SU-DHL-6 (cell line): ENCODE measurements at regions not wholly inside any gene's neighbourhood (a gene's known extent, or its start where the extent isn't known, plus 50 kb on each side); places are given as distances from the start of the nearest gene placed in this dataset.

ENCODE experiments used
- H2AFZ ChIP-seq: fragments of 200-600 bp; sonication (generic); 2 replicates; pipeline ENCODE4 v1.6.1; 2014; ENCODE audit warnings: low read depth, mild to moderate bottlenecking, moderate library complexity, mixed read lengths, antibody characterized with exemption, low read length; ENCODE audit not compliant: severe bottlenecking
- H3F3A ChIP-seq: fragments of 200-600 bp; shearing (Covaris generic); 2 replicates; pipeline ENCODE4 v1.6.0; 2016; ENCODE audit warnings: antibody characterized with exemption, mild to moderate bottlenecking; ENCODE audit not compliant: insufficient read depth
- H3K27ac ChIP-seq: fragments of 200-600 bp; sonication (generic); 2 replicates; pipeline ENCODE4 v1.5.1; 2016; ENCODE audit warnings: low read depth, mild to moderate bottlenecking, low read length, moderate library complexity, mixed read lengths
- H3K27me3 ChIP-seq: fragments of 200-600 bp; sonication (generic), shearing (Covaris generic); 2 replicates; pipeline ENCODE4 v1.6.0; 2014; ENCODE audit warnings: mild to moderate bottlenecking, low read length
- H3K36me3 ChIP-seq: fragments of 200-600 bp; sonication (generic); 2 replicates; pipeline ENCODE4 v1.6.1; 2014; ENCODE audit warnings: mild to moderate bottlenecking, low read length, mixed read lengths
- H3K4me2 ChIP-seq: fragments of 300-600, 200-600 bp; shearing (Covaris generic), sonication (generic); 2 replicates; pipeline ENCODE4 v1.6.0; 2014; ENCODE audit warnings: low read length, low read depth, mild to moderate bottlenecking; ENCODE audit not compliant: poor library complexity, severe bottlenecking
- H3K4me3 ChIP-seq: fragments of 200-600 bp; sonication (generic); 2 replicates; pipeline ENCODE4 v1.5.1; 2014; ENCODE audit warnings: antibody characterized with exemption, low read length, mild to moderate bottlenecking, mixed read lengths; ENCODE audit not compliant: insufficient read depth, poor library complexity, severe bottlenecking
- H3K79me2 ChIP-seq: fragments of 200-600 bp; sonication (generic); 2 replicates; pipeline ENCODE4 v1.6.1; 2014; ENCODE audit warnings: mild to moderate bottlenecking, low read length, moderate library complexity; ENCODE audit not compliant: insufficient read depth
- H3K9ac ChIP-seq: fragments of 200-600 bp; sonication (generic); 2 replicates; pipeline ENCODE4 v1.7.0; 2014; ENCODE audit warnings: mild to moderate bottlenecking, low read length
- H3K9me2 ChIP-seq: fragments of 200-600 bp; sonication (generic); replicated peaks from 2 replicates; pipeline ENCODE4 v1.6.1; 2014; ENCODE audit warnings: low read length; ENCODE audit not compliant: insufficient read depth
- H3K9me3 ChIP-seq: fragments of 200-600 bp; sonication (generic); 2 replicates; pipeline ENCODE4 v1.6.1; 2014; ENCODE audit warnings: low read length, mixed read lengths; ENCODE audit not compliant: insufficient read depth
- H4K20me1 ChIP-seq: fragments of 200-600 bp; sonication (generic); 2 replicates; pipeline ENCODE4 v1.6.1; 2014; ENCODE audit warnings: low read depth, mild to moderate bottlenecking, antibody characterized with exemption, low read length, moderate library complexity, mixed read lengths
- EZH2phosphoT487 ChIP-seq: fragments of 200-600 bp; sonication (generic), shearing (Covaris generic); conservative IDR thresholded peaks from 2 replicates; pipeline ENCODE4 v1.6.1; 2018; ENCODE audit warnings: mild to moderate bottlenecking, antibody characterized with exemption, low read length, moderate library complexity, mixed read lengths
- TF ChIP-seq, protein P1 (sequence below): fragments of 200-600 bp; sonication (generic); IDR thresholded peaks from one replicate; pipeline ENCODE4 v1.5.1; 2017; ENCODE audit warnings: antibody characterized with exemption, mild to moderate bottlenecking, low read length, moderate library complexity; ENCODE audit not compliant: insufficient read depth, poor library complexity, severe bottlenecking

DNA sequence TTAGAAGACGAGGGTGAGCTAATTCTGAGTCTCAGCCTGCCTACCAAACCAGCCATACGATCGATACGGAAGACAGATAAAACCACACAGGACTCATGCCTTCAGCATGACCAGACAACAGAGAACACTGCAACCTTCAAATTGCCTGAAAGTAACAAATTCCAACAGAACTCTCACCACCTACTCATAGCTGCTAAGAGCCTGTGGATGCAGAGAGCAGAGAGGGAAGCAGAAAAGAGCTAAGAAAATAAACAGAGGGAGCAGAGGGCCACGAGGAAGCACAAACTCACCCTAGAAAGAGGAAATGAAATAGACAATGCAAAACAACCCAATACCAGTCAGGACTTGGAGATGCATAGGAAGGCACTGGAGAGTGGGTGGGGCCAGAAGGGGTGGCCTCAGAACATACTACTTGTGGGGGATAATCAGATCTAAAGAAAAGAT lies 86.7 kb upstream of the TAS2R1 start:
- Histone ChIP-seq H3K4me3 (no peak overlapping the region), H3K27me3 (no peaks in the 10 kb centered on the region), H3K4me2 (no peak overlapping the region), H4K20me1 (no peaks in the 10 kb centered on the region), H3F3A (no peaks in the 10 kb centered on the region), H3K79me2 (no peaks in the 10 kb centered on the region), H3K9me2 (no peaks in the 10 kb centered on the region), H3K9me3 (no peaks in the 10 kb centered on the region), H2AFZ (no peak overlapping the region), H3K36me3 (no peaks in the 10 kb centered on the region), H3K9ac (no peak overlapping the region), H3K27ac (no peak overlapping the region)
- TF ChIP-seq, protein P1, sequence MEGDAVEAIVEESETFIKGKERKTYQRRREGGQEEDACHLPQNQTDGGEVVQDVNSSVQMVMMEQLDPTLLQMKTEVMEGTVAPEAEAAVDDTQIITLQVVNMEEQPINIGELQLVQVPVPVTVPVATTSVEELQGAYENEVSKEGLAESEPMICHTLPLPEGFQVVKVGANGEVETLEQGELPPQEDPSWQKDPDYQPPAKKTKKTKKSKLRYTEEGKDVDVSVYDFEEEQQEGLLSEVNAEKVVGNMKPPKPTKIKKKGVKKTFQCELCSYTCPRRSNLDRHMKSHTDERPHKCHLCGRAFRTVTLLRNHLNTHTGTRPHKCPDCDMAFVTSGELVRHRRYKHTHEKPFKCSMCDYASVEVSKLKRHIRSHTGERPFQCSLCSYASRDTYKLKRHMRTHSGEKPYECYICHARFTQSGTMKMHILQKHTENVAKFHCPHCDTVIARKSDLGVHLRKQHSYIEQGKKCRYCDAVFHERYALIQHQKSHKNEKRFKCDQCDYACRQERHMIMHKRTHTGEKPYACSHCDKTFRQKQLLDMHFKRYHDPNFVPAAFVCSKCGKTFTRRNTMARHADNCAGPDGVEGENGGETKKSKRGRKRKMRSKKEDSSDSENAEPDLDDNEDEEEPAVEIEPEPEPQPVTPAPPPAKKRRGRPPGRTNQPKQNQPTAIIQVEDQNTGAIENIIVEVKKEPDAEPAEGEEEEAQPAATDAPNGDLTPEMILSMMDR: no peak
- no peak for TF ChIP-seq EZH2phosphoT487

DNA sequence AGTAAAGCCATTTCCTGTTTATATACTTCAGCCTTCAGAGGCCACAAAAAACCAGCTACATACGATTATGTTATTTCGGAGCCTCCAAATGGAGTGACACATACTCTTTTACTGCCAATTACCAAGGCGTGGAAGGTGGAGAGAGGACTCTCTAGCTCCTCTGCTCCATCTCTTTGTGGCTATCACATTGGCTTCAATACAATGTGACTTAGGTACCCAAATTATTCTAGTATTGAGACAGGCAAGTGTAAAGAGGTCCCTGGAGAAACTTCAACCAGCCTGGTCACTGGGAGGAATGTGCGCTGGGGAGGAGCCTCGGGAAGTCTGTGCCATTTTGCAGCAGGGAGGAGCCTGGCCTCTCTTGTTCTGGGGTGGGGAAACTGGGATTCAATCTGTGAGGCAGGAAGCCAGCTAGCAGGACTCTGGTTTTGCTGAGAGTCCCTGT lies 85.8 kb upstream of the TAS2R1 start:
- Histone ChIP-seq H3K9me3 (no peaks in the 10 kb centered on the region), H3K79me2 (no peaks in the 10 kb centered on the region), H4K20me1 (no peaks in the 10 kb centered on the region), H3K9me2 (no peaks in the 10 kb centered on the region), H3K27ac (no peak overlapping the region), H3F3A (no peaks in the 10 kb centered on the region), H3K27me3 (no peaks in the 10 kb centered on the region), H3K36me3 (no peaks in the 10 kb centered on the region), H2AFZ (no peak overlapping the region), H3K4me3 (no peak overlapping the region), H3K4me2 (no peak overlapping the region), H3K9ac (no peak overlapping the region)
- TF ChIP-seq, protein P1: no peak
- no peak for TF ChIP-seq EZH2phosphoT487

DNA sequence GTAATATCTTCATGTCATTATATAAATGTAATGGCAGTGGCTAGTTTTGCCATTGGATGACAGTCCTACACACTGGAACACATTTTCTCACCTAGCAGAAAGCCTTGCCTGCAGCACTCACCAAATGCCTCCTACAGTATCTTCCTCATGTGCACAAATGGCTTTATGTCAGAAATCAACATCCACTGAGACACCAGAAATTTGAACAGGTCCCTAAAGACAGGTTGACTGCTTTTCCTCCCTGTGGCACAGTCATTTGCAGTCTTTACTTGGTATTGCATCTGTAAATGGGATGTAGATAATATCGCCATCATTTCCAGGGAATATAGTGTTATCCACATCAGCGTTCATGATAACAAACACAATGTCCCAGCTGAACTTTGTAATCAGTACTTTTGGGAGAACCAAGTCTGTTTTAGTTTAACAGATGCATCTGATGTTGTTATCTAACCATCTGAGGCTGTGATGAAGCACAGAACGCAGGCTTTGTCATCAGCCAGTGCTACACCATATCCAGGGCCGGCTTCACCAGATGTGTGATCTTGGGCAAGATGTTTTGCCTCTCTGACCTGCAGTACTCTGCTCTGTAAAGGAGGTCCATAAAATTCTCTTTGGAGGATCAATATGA lies 83.9 kb upstream of the TAS2R1 start:
- Histone ChIP-seq H3K9me3 (no peaks in the 10 kb centered on the region), H3K79me2 (no peaks in the 10 kb centered on the region), H3K27ac (no peak overlapping the region), H3K9me2 (no peaks in the 10 kb centered on the region), H4K20me1 (no peaks in the 10 kb centered on the region), H3F3A (no peaks in the 10 kb centered on the region), H3K27me3 (no peaks in the 10 kb centered on the region), H3K4me2 (no peak overlapping the region), H2AFZ (no peak overlapping the region), H3K36me3 (no peaks in the 10 kb centered on the region), H3K4me3 (no peak overlapping the region), H3K9ac (no peak overlapping the region)
- no peak for TF ChIP-seq EZH2phosphoT487
- TF ChIP-seq, protein P1: no peak
